K562 (cell line): ENCODE measurements at regions not wholly inside any gene's neighbourhood (a gene's known extent, or its start where the extent isn't known, plus 50 kb on each side); places are given as distances from the start of the nearest gene placed in this dataset.

Source experiments
- ATAC-seq: fragments of 200-7000 bp; cut with Tn5 transposase; 3 replicates; pipeline ENCODE4 v1.9.1; 2020; ENCODE audit warnings: moderate library complexity
- BruUV-seq: library from RNA; stranded (reverse); fragments of 400-500 nt; replicated peaks from 2 replicates; lab custom pipeline; 2021; lab: Mats Ljungman, UMichigan
- CTCF ChIA-PET: fragments of 300-600 bp; formaldehyde crosslinking; extraction: SDS; loops from one replicate; lab custom pipeline; 2021; ENCODE audit warnings: low intra/inter-chr PET ratio; lab: Yijun Ruan, JAX
- POLR2A ChIA-PET: fragments of 300-600, 350-650 bp; sonication (Branson Sonifier 250); formaldehyde crosslinking; extraction: SDS; loops from one replicate; lab custom pipeline; 2021; ENCODE audit warnings: antibody characterized with exemption, inconsistent platforms; lab: Yijun Ruan, JAX
- DNase-seq, 4 experiments: peaks; one replicate each; pipeline versions ENCODE4 v3.0.0 to v3.0.0-alpha.2; 2011 to 2018; ENCODE audit warnings: low spot score in 3 of 4, mixed read lengths in 3 of 4; ENCODE audit errors: extremely low read depth in 1 of 4
- FAIRE-seq: peaks from 2 replicates; lab custom pipeline; 2011; peaks lifted over from hg19 to GRCh38; lab: Jason Lieb, UNC
- H2AFZ ChIP-seq: 2 replicates; pipeline ENCODE4 v1.6.0; 2011; ENCODE audit warnings: low read depth, low read length, control low read depth, inconsistent platforms
- H3K27ac ChIP-seq: fragments of 200-600 bp; 3 replicates; pipeline ENCODE4 v1.8.0; 2011; ENCODE audit warnings: low read depth, mild to moderate bottlenecking, control low read depth, inconsistent platforms, low read length, moderate library complexity, mixed read lengths; ENCODE audit errors: extremely low read depth
- H3K27me3 ChIP-seq, 2 experiments: fragments of 300-600 bp in 1 of 2; 2 replicates in 1 of 2; 3 replicates in 1 of 2; pipeline versions ENCODE4 v1.6.0 to v1.8.0; 2011; ENCODE audit warnings: inconsistent platforms in 2 of 2, low read length in 2 of 2, mild to moderate bottlenecking in 1 of 2, mixed read lengths in 1 of 2, moderate library complexity in 1 of 2; ENCODE audit not compliant: control insufficient read depth in 2 of 2, insufficient read depth in 2 of 2
- H3K36me3 ChIP-seq: fragments of 300-600 bp; 3 replicates; pipeline ENCODE4 v1.8.0; 2011; ENCODE audit warnings: mild to moderate bottlenecking, low read length, inconsistent platforms; ENCODE audit not compliant: control insufficient read depth, insufficient read depth
- H3K4me1 ChIP-seq, 2 experiments: fragments of 200-600 bp in 1 of 2; replicated peaks in 1 of 2; 2 replicates in 1 of 2; 3 replicates in 1 of 2; pipeline versions ENCODE4 v1.5.1 to v1.8.0; 2011; ENCODE audit warnings: inconsistent platforms in 2 of 2, low read length in 2 of 2, mild to moderate bottlenecking in 1 of 2, mixed read lengths in 1 of 2, moderate library complexity in 1 of 2; ENCODE audit not compliant: control insufficient read depth in 2 of 2, insufficient read depth in 2 of 2
- H3K4me2 ChIP-seq: 2 replicates; pipeline ENCODE4 v1.6.1; 2011; ENCODE audit warnings: low read length, control low read depth, inconsistent platforms, mixed read lengths; ENCODE audit not compliant: insufficient read depth
- H3K4me3 ChIP-seq: fragments of 200-600 bp; sonication (generic), shearing (Covaris generic); 2 replicates; pipeline ENCODE4 v1.5.1; 2016; ENCODE audit warnings: control low read depth, inconsistent platforms
- H3K79me2 ChIP-seq: fragments of 200-600 bp; 3 replicates; pipeline ENCODE4 v1.8.0; 2011; ENCODE audit warnings: low read length, inconsistent platforms; ENCODE audit not compliant: control insufficient read depth, insufficient read depth
- H3K9ac ChIP-seq, 2 experiments: 2 replicates each; pipeline versions ENCODE4 v1.6.0 to v1.6.1; 2011; ENCODE audit warnings: low read depth in 2 of 2, low read length in 2 of 2, control low read depth in 1 of 2, inconsistent platforms in 1 of 2, mild to moderate bottlenecking in 1 of 2, mixed read lengths in 1 of 2; ENCODE audit not compliant: insufficient read depth in 1 of 2
- H3K9me1 ChIP-seq: one replicate; pipeline ENCODE4 v1.6.0; 2011; ENCODE audit warnings: inconsistent platforms, mild to moderate bottlenecking, low read length, moderate library complexity; ENCODE audit not compliant: control insufficient read depth, insufficient read depth
- H3K9me3 ChIP-seq: replicated peaks from 2 replicates; pipeline ENCODE4 v1.5.1; 2011; ENCODE audit warnings: low read depth, low read length, inconsistent platforms; ENCODE audit not compliant: control insufficient read depth, insufficient read depth
- H4K20me1 ChIP-seq: replicated peaks from 2 replicates; pipeline ENCODE4 v1.6.1; 2011; ENCODE audit warnings: low read length, inconsistent platforms, mixed read lengths; ENCODE audit not compliant: control insufficient read depth, insufficient read depth
- ELF2 ChIP-seq: fragments of 250-450 bp; sonication (Bioruptor Pico); IDR thresholded peaks from 2 replicates; pipeline ENCODE4 v1.5.0; 2021; ENCODE audit warnings: mild to moderate bottlenecking
- KAT2B ChIP-seq: IDR thresholded peaks from one replicate; pipeline ENCODE4 v1.6.1; 2012; ENCODE audit warnings: low read depth, mild to moderate bottlenecking, control low read depth, inconsistent platforms, low read length, moderate library complexity
- POLR2AphosphoS5 ChIP-seq: IDR thresholded peaks from 2 replicates; pipeline ENCODE4 v1.6.1; 2011; ENCODE audit warnings: mild to moderate bottlenecking, low read depth, low read length, moderate library complexity; ENCODE audit not compliant: control insufficient read depth, insufficient read depth
- WGBS: fragments of 100-300 bp; shearing (Covaris generic); methylation state at CpG from one replicate; pipeline ENCODE4 v1.1.6; 2016; ENCODE audit warnings: low coverage, mixed read lengths; ENCODE audit not compliant: insufficient coverage; ENCODE audit errors: missing lambda C conversion rate; 5-methylcytosine and 5-hydroxymethylcytosine counted together
- in situ Hi-C: fragments of 300-500 bp; cut with MboI; formaldehyde crosslinking; loops from 4 replicates; pipeline ENCODE4 v1.15.0; 2018; ENCODE audit warnings: inconsistent platforms, mixed read lengths
- intact Hi-C: fragments of 100-400 bp; cut with micrococcal nuclease; formaldehyde crosslinking; loops from 2 replicates; pipeline ENCODE4 v1.14.2; 2022
- TF ChIP-seq, protein P1 (sequence below): fragments of 250-450 bp; sonication (Bioruptor Pico); IDR thresholded peaks from 2 replicates; pipeline ENCODE4 v1.8.0; 2022; ENCODE audit warnings: inconsistent platforms
- TF ChIP-seq, protein P2 (sequence below): fragments of 450-650 bp; IDR thresholded peaks from 2 replicates; pipeline ENCODE4 v1.7.1; 2018; ENCODE audit warnings: mild to moderate bottlenecking, low read depth; ENCODE audit not compliant: partially characterized antibody

DNA sequence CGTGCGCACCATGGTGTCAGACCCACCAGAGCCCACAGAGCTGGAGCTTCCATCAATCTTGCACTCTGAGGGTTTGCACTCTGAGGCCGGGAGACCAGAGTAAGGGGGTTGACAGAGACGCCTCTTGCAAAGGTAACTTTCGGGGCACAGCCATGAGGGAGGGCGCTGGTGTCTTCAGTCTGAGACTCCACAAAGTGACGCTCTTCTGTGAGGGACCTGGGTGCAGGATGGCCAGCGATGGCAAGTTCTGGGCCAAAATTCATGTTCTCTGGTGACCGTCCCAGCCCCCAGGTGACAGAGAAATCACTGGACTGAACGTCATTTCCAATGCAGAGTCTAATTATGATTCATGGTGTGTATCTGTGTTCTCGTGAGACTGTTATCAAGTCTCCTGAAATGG lies 1395.2 kb downstream of the TBC1D22A start:
- ATAC-seq = no peak
- 0% methylated on average over 11 of the region's 11 CpGs for WGBS

More for the DNA sequence above, 1395.2 kb downstream of the TBC1D22A start:
- CTCF ChIA-PET = no interaction called here
- Histone ChIP-seq H2AFZ (no peak overlapping the region), H3K4me1 (no peaks in the 10 kb centered on the region), H3K79me2 (no peaks in the 10 kb centered on the region), H3K27ac (no peak overlapping the region), H3K9me1 (no peaks in the 10 kb centered on the region), H3K36me3 (no peaks in the 10 kb centered on the region), H3K27me3 (no peaks in the 10 kb centered on the region), H3K4me3 (no peak overlapping the region), H3K9me3 (no peaks in the 10 kb centered on the region), H3K4me2 (no peak overlapping the region), H4K20me1 (no peaks in the 10 kb centered on the region), H3K9ac (no peak overlapping the region)
- in situ Hi-C loops (no loop called here), intact Hi-C loops (no loop called here)
- no peak for DNase-seq
- POLR2A ChIA-PET = no interaction called here
- TF ChIP-seq ELF2 (no peak), KAT2B (no peak), POLR2AphosphoS5 (no peak)
- TF ChIP-seq, protein P1, sequence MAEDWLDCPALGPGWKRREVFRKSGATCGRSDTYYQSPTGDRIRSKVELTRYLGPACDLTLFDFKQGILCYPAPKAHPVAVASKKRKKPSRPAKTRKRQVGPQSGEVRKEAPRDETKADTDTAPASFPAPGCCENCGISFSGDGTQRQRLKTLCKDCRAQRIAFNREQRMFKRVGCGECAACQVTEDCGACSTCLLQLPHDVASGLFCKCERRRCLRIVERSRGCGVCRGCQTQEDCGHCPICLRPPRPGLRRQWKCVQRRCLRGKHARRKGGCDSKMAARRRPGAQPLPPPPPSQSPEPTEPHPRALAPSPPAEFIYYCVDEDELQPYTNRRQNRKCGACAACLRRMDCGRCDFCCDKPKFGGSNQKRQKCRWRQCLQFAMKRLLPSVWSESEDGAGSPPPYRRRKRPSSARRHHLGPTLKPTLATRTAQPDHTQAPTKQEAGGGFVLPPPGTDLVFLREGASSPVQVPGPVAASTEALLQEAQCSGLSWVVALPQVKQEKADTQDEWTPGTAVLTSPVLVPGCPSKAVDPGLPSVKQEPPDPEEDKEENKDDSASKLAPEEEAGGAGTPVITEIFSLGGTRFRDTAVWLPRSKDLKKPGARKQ (CRISPR knock-in tag) = no peak
- TF ChIP-seq, protein P2, sequence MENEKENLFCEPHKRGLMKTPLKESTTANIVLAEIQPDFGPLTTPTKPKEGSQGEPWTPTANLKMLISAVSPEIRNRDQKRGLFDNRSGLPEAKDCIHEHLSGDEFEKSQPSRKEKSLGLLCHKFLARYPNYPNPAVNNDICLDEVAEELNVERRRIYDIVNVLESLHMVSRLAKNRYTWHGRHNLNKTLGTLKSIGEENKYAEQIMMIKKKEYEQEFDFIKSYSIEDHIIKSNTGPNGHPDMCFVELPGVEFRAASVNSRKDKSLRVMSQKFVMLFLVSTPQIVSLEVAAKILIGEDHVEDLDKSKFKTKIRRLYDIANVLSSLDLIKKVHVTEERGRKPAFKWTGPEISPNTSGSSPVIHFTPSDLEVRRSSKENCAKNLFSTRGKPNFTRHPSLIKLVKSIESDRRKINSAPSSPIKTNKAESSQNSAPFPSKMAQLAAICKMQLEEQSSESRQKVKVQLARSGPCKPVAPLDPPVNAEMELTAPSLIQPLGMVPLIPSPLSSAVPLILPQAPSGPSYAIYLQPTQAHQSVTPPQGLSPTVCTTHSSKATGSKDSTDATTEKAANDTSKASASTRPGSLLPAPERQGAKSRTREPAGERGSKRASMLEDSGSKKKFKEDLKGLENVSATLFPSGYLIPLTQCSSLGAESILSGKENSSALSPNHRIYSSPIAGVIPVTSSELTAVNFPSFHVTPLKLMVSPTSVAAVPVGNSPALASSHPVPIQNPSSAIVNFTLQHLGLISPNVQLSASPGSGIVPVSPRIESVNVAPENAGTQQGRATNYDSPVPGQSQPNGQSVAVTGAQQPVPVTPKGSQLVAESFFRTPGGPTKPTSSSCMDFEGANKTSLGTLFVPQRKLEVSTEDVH = no peak
- no peak for FAIRE-seq
- no TSS peak for BruUV-seq
